Esophagus mucosa (tissue), 1 donor: ENCODE measurements at regions not wholly inside any gene's neighbourhood (a gene's known extent, or its start where the extent isn't known, plus 50 kb on each side); places are given as distances from the start of the nearest gene placed in this dataset.
"Not testable (repeated sequence)": the region's sequence is repeated elsewhere in the genome, so short reads cannot be mapped to it uniquely, and the experiment has no call there.

Source experiments
- ATAC-seq: fragments of 200-7000 bp; cut with Tn5 transposase; one replicate; pipeline ENCODE4 v1.9.1; 2020
- donor health status: DM: yes; HTN: yes; CAD: no.

DNA sequence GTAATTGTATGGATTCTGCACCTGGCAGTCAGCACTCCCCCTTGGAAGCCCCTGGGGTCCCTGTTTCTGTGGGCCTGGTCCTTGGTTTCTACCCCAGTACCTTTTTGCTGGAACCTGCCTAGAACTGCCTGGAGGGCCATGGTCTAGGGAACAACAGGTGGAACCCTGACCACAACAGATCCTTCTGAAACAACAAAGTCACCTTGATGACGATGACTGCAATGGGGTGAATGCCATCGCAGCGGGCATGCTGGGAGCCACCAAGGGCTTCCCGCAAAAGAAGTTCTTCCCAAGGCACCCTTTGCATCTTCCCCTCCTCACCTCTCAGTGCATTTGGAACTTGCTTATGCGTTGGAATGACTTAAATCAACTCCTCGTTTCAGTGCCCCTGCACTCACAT, 129.0 kb upstream of the OR4C13 start:
- not testable (repeated sequence) for ATAC-seq

- ATAC-seq, result not testable (repeated sequence)
Observed at GRCh38 chr11:49850541-49850940, 101.7 kb upstream of the OR4C13 start.

DNA sequence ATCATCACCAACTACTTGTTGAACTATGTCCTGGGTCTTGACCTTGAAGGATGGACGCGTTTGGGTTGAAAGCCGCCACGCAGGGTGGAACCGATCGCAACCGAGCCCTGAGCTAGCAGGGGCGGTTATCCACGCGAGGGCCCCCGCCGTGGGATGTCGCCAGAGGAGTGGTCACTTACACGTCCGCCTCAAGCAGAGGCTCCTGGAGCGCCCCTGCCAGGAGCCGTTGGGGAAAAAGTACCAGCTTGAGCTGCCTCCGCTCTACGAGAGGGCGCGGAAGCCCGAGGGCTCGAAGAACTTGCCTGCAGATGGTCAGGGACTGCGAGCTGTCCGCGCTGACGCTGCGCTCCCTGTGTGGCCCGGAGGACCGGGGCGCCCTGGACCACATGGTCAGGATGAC, 100.7 kb upstream of the OR4C13 start:
- no peak for ATAC-seq

- no peak for ATAC-seq
Observed at GRCh38 chr11:49851971-49852389, 100.2 kb upstream of the OR4C13 start.

DNA sequence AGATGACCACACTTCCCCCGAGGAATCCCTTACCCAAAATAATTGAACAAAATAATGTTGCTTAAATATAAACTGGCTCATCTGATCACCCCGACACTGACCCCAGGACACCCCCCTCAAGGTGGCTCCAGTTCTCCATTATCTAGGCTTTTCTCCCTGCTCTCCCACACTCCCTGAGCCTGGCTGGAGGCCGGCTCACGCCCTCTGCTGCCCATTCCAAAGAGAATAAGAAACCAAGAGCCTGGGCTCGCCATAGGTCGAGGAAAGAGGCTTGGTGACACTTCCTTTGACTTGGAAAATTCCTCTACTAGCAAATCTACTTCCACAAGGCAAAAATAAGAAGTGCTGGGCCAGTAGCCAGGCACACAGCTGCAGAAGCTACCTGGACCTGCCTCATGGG, 63.3 kb upstream of the OR4C13 start:
- not testable (repeated sequence) for ATAC-seq

- not testable (repeated sequence) for ATAC-seq
Observed at GRCh38 chr11:49891910-49892671, 60.1 kb upstream of the OR4C13 start.

GRCh38 chr11:49893442-49893841, 58.7 kb upstream of the OR4C13 start:
- ATAC-seq, result not testable (repeated sequence)
